Loucy (cell line): ENCODE measurements at regions not wholly inside any gene's neighbourhood (a gene's known extent, or its start where the extent isn't known, plus 50 kb on each side); places are given as distances from the start of the nearest gene placed in this dataset.
"Not testable (repeated sequence)": the region's sequence is repeated elsewhere in the genome, so short reads cannot be mapped to it uniquely, and the experiment has no call there.

Source experiments
- H2AFZ ChIP-seq: fragments of 200-600 bp; sonication (generic); 2 replicates; pipeline ENCODE4 v1.6.0; 2016; ENCODE audit warnings: antibody characterized with exemption, mild to moderate bottlenecking, low read length, moderate library complexity
- H3F3A ChIP-seq: fragments of 200-600 bp; 2 replicates; pipeline ENCODE4 v1.6.0; 2016; ENCODE audit warnings: antibody characterized with exemption, low read depth, mild to moderate bottlenecking
- H3K27me3 ChIP-seq: fragments of 200-600 bp; sonication (generic); 2 replicates; pipeline ENCODE4 v1.6.1; 2014; ENCODE audit warnings: low read length, mild to moderate bottlenecking; ENCODE audit not compliant: insufficient read depth, poor library complexity, severe bottlenecking
- H3K36me3 ChIP-seq: fragments of 200-600 bp; sonication (generic); 2 replicates; pipeline ENCODE4 v1.6.1; 2016; ENCODE audit warnings: low read length; ENCODE audit not compliant: insufficient read depth
- H3K4me1 ChIP-seq: fragments of 200-600 bp; sonication (generic); 2 replicates; pipeline ENCODE4 v1.5.1; 2014; ENCODE audit warnings: low read length, mild to moderate bottlenecking; ENCODE audit not compliant: insufficient read depth, poor library complexity, severe bottlenecking
- H3K4me2 ChIP-seq: fragments of 200-600 bp; sonication (generic); 2 replicates; pipeline ENCODE4 v1.6.0; 2014; ENCODE audit warnings: antibody characterized with exemption, low read length, low read depth, mild to moderate bottlenecking; ENCODE audit not compliant: poor library complexity, severe bottlenecking
- H3K4me3 ChIP-seq: fragments of 200-600 bp; sonication (generic); 2 replicates; pipeline ENCODE4 v1.5.1; 2014; ENCODE audit warnings: low read length, mild to moderate bottlenecking, mixed read lengths; ENCODE audit not compliant: poor library complexity, severe bottlenecking
- H3K79me2 ChIP-seq: fragments of 200-600 bp; sonication (generic); 2 replicates; pipeline ENCODE4 v1.6.1; 2014; ENCODE audit warnings: low read length; ENCODE audit not compliant: insufficient read depth
- H3K9ac ChIP-seq: fragments of 200-600 bp; sonication (generic); 2 replicates; pipeline ENCODE4 v1.6.0; 2014; ENCODE audit warnings: mild to moderate bottlenecking, low read depth, low read length, moderate library complexity; ENCODE audit not compliant: poor library complexity, severe bottlenecking
- H3K9me2 ChIP-seq: fragments of 200-600 bp; sonication (generic); replicated peaks from 2 replicates; pipeline ENCODE4 v1.6.1; 2016; ENCODE audit warnings: low read depth, low read length, mixed read lengths
- H3K9me3 ChIP-seq: fragments of 200-600 bp; sonication (generic); 2 replicates; pipeline ENCODE4 v1.6.1; 2014; ENCODE audit warnings: mild to moderate bottlenecking, antibody characterized with exemption, low read length, low read depth; ENCODE audit not compliant: insufficient read depth
- H4K20me1 ChIP-seq: fragments of 200-600 bp; sonication (generic); 2 replicates; pipeline ENCODE4 v1.6.0; 2014; ENCODE audit warnings: antibody characterized with exemption, low read length, mild to moderate bottlenecking; ENCODE audit not compliant: insufficient read depth, poor library complexity, severe bottlenecking
- EZH2phosphoT487 ChIP-seq: fragments of 200-600 bp; IDR thresholded peaks from 2 replicates; pipeline ENCODE4 v1.6.1; 2018; ENCODE audit warnings: antibody characterized with exemption, mild to moderate bottlenecking, moderate library complexity, borderline replicate concordance
- TF ChIP-seq, protein P1 (sequence below): fragments of 200-600 bp; sonication (generic); conservative IDR thresholded peaks from 2 replicates; pipeline ENCODE4 v1.5.1; 2014; ENCODE audit warnings: mild to moderate bottlenecking, antibody characterized with exemption, low read length

DNA sequence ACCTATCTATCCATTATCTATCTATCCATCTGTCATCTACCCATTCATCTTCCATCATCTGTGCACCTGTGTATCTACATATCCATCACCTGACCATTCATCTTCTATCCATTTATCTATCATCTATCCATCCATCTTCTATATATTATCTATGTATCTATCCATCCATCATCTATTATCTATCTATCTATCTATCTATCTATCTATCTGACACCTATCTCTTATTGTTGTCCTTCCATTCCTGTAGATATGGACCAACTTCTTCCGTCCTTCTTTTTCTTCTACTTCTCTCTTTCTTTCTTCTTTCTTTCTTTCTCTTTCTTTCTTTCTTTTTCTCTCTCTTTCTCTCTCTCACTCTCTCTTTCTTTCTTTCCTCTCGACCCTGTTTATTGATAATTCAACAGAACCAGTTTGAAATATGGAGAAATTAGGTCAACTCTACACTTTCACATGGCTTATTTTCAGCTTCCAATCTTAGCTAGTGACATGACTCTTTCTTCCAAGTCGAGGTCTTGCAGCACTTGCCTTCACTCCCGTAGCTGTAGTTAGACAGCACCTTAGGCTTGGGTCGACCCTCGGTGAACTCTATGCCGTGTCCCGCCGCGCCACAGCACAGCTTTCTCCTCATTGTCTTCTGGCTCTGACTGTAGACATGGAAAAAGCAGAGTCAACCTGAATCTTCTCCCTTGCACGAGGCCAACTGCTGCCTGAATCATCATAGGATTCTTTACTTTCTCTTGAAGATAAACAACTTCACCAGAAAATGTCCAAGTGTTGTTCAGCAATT lies 110.4 kb upstream of the EXOC2 start:
- Histone ChIP-seq H3K79me2 (no peaks in the 10 kb centered on the region), H3K27me3 (no peaks in the 10 kb centered on the region), H3K9ac (no peak overlapping the region), H3K9me2 (no peaks in the 10 kb centered on the region), H2AFZ (no peak overlapping the region), H3K4me2 (no peak overlapping the region), H3F3A (no peaks in the 10 kb centered on the region), H4K20me1 (no peaks in the 10 kb centered on the region), H3K36me3 (no peaks in the 10 kb centered on the region), H3K4me1 (no peaks in the 10 kb centered on the region), H3K9me3 (no peaks in the 10 kb centered on the region), H3K4me3 (no peak overlapping the region)
- TF ChIP-seq EZH2phosphoT487, result no peak
- TF ChIP-seq, protein P1, sequence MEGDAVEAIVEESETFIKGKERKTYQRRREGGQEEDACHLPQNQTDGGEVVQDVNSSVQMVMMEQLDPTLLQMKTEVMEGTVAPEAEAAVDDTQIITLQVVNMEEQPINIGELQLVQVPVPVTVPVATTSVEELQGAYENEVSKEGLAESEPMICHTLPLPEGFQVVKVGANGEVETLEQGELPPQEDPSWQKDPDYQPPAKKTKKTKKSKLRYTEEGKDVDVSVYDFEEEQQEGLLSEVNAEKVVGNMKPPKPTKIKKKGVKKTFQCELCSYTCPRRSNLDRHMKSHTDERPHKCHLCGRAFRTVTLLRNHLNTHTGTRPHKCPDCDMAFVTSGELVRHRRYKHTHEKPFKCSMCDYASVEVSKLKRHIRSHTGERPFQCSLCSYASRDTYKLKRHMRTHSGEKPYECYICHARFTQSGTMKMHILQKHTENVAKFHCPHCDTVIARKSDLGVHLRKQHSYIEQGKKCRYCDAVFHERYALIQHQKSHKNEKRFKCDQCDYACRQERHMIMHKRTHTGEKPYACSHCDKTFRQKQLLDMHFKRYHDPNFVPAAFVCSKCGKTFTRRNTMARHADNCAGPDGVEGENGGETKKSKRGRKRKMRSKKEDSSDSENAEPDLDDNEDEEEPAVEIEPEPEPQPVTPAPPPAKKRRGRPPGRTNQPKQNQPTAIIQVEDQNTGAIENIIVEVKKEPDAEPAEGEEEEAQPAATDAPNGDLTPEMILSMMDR, result no peak

DNA sequence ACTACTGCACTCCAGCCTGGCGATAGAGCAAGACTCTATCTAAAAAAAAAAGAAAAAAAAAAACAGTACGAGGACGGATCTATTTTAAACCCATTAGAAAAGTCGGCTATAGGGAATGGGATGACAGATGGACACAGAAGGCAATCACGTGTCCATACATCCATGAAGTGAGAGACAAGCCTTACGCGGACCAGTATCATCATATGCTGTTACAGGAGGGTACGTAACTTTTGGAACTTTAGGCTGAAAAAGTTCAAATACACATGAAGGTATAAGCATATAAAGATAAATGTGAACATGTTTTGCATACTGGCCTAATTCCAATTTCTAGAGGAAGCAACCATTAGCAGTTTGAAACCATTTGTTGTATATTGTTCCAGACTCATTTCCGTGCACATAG lies 109.8 kb upstream of the EXOC2 start:
- H3K4me1 ChIP-seq, result no peaks in the 10 kb centered on the region
- no peak overlapping the region for H3K9ac ChIP-seq
- no peaks in the 10 kb centered on the region for H3K9me3 ChIP-seq
- no peak overlapping the region for H3K4me3 ChIP-seq
- H3K4me2 ChIP-seq, result no peak overlapping the region
- no peaks in the 10 kb centered on the region for H3K36me3 ChIP-seq
- H2AFZ ChIP-seq, result no peak overlapping the region
- H3F3A ChIP-seq, result no peaks in the 10 kb centered on the region
- no peaks in the 10 kb centered on the region for H3K9me2 ChIP-seq
- H4K20me1 ChIP-seq, result no peaks in the 10 kb centered on the region
- no peaks in the 10 kb centered on the region for H3K27me3 ChIP-seq
- TF ChIP-seq EZH2phosphoT487, result no peak
- TF ChIP-seq, protein P1, result no peak
- H3K79me2 ChIP-seq, result no peaks in the 10 kb centered on the region

DNA sequence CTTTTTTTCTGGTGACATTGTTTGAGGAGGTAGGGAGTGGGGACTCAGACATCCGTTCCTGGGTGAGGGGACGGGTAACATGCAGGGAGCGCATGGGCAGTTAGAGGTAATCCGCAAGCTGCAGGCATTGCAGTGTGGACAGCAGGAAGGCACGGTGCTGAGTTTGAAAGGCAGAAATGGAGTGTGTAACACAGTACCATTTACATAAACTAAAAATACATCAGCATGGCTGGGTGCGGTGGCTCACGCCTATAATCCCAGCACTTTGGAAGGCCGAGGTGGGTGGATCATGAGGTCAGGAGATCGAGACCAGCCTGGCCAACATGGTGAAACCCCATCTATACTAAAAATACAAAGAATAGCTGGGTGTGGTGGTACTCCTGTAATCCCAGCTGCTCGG lies 109.3 kb upstream of the EXOC2 start:
- not testable (repeated sequence) for H3K9me3 ChIP-seq, H4K20me1 ChIP-seq, H3K79me2 ChIP-seq, H3K36me3 ChIP-seq, H3K4me3 ChIP-seq, H3K4me2 ChIP-seq, H3K9ac ChIP-seq, H3K27me3 ChIP-seq, H2AFZ ChIP-seq, H3K4me1 ChIP-seq, H3F3A ChIP-seq, H3K9me2 ChIP-seq

DNA sequence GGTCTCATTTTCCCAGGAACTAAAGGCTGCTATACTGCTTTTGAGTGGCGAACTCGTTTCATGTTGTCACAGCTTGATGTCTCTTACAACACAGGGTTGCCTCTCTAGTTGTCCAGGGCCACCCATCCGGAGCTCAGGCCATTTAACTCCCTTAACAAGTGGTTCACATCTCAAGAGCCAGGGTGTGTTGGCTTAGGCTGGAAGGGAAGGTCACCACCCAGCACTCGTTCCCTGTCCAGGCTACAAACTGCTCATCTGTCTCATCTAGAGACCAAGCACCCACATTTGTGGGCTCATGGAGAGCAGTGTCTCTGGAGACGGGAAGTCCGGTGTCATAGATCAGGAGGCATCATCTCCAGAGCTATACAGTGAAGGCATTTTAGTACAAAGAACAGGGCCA lies 106.8 kb upstream of the EXOC2 start:
- Histone ChIP-seq H3K4me3 (no peak overlapping the region), H3K36me3 (no peaks in the 10 kb centered on the region), H3K9me3 (no peaks in the 10 kb centered on the region), H3K27me3 (no peaks in the 10 kb centered on the region), H3K79me2 (no peaks in the 10 kb centered on the region), H3K9ac (no peak overlapping the region), H3K4me2 (no peak overlapping the region), H4K20me1 (no peaks in the 10 kb centered on the region), H3K9me2 (no peaks in the 10 kb centered on the region), H3K4me1 (peaks cover 10% of the 10 kb centered on the region), H3F3A (no peaks in the 10 kb centered on the region), H2AFZ (no peak overlapping the region)
- TF ChIP-seq, protein P1, result no peak
- TF ChIP-seq EZH2phosphoT487, result no peak
